SU-DHL-6 (cell line): ENCODE measurements at regions not wholly inside any gene's neighbourhood (a gene's known extent, or its start where the extent isn't known, plus 50 kb on each side); places are given as distances from the start of the nearest gene placed in this dataset.

Experiments used
- EZH2phosphoT487 ChIP-seq: fragments of 200-600 bp; sonication (generic), shearing (Covaris generic); conservative IDR thresholded peaks from 2 replicates; pipeline ENCODE4 v1.6.1; 2018; ENCODE audit warnings: mild to moderate bottlenecking, antibody characterized with exemption, low read length, moderate library complexity, mixed read lengths
- TF ChIP-seq, protein P1 (sequence below): fragments of 200-600 bp; sonication (generic); IDR thresholded peaks from one replicate; pipeline ENCODE4 v1.5.1; 2017; ENCODE audit warnings: antibody characterized with exemption, mild to moderate bottlenecking, low read length, moderate library complexity; ENCODE audit not compliant: insufficient read depth, poor library complexity, severe bottlenecking

DNA sequence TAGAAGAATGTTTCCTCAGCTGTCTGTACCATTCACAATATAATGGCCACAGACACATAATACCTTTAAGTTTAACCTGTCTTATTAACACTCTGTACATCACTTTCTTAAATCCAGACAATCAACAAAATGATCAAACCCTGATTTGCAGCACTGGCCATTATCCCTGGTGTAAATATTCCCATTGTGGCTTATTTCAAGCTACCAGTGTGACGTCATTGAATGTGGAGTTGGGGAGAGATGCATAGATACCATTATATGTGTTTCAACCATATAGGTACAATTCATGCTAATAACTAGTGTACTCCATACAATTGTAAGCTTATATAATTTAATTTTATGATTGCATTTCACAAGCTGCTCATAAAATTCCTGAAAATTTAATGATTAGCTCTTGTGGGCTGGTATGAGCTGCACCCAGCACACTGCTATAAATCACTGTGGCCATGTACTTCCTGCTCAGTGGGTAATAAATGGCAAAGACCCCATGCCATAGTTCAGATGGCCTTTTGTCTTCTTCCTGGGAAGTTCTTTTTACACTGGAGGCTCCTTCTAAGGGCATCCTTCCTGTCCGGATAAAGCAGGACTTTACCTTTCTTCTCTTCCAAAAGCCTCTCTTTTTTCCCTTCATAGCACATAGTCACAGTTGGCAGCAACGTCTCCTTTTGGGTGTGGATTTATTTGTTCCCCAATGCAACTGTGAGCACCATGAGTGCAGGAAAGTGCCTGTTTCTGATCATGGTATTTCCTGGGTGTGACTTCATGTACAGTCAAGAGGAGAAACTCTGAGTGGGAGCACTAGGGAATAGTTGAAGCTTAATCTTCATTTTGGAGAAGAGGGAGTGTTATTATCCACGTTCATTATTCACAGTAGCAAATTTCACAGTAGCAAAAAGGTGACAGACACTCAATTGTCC, 87.8 kb downstream of the MIAT start:
- TF ChIP-seq, protein P1, sequence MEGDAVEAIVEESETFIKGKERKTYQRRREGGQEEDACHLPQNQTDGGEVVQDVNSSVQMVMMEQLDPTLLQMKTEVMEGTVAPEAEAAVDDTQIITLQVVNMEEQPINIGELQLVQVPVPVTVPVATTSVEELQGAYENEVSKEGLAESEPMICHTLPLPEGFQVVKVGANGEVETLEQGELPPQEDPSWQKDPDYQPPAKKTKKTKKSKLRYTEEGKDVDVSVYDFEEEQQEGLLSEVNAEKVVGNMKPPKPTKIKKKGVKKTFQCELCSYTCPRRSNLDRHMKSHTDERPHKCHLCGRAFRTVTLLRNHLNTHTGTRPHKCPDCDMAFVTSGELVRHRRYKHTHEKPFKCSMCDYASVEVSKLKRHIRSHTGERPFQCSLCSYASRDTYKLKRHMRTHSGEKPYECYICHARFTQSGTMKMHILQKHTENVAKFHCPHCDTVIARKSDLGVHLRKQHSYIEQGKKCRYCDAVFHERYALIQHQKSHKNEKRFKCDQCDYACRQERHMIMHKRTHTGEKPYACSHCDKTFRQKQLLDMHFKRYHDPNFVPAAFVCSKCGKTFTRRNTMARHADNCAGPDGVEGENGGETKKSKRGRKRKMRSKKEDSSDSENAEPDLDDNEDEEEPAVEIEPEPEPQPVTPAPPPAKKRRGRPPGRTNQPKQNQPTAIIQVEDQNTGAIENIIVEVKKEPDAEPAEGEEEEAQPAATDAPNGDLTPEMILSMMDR, result no peak
- no peak for TF ChIP-seq EZH2phosphoT487
